ENCODE measurements at regions not wholly inside any gene's neighbourhood (a gene's known extent, or its start where the extent isn't known, plus 50 kb on each side); places are given as distances from the start of the nearest gene placed in this dataset.

DNA sequence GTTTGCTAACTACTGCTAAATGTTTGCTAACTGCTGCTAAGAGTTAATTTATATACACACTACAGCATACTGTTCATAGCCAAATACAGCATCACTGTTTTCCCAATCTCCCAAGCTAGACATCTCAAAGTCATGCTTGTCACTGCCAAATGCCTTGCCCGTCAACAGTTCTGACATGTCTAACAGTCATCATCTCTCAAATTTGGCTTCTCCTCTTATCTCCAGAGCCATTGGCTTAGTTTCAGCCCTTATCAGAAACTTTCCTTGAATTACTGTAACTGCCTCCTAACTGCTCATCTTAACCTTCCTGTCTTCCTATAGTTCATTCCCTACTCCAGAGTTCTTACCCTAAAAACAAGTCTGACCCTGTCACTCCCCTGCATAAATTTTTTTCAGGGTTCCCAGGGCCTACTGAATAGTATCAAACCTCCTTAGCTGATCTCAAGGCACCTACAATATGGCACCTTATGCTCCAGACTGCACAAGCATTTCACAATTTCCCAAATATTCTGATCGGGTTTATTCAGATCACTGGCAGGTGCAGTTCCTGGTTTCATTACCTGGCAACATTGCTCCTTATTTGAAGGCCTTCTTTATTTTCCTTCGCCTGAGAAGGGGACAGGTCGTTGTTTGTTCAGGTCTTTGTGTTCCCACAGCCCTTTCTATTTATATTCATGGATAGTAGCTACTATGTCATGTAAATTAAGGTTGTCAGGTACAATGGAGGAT, 55.9 kb upstream of the ANKRD55 start (continued):
- TF ChIP-seq, protein P1, sequence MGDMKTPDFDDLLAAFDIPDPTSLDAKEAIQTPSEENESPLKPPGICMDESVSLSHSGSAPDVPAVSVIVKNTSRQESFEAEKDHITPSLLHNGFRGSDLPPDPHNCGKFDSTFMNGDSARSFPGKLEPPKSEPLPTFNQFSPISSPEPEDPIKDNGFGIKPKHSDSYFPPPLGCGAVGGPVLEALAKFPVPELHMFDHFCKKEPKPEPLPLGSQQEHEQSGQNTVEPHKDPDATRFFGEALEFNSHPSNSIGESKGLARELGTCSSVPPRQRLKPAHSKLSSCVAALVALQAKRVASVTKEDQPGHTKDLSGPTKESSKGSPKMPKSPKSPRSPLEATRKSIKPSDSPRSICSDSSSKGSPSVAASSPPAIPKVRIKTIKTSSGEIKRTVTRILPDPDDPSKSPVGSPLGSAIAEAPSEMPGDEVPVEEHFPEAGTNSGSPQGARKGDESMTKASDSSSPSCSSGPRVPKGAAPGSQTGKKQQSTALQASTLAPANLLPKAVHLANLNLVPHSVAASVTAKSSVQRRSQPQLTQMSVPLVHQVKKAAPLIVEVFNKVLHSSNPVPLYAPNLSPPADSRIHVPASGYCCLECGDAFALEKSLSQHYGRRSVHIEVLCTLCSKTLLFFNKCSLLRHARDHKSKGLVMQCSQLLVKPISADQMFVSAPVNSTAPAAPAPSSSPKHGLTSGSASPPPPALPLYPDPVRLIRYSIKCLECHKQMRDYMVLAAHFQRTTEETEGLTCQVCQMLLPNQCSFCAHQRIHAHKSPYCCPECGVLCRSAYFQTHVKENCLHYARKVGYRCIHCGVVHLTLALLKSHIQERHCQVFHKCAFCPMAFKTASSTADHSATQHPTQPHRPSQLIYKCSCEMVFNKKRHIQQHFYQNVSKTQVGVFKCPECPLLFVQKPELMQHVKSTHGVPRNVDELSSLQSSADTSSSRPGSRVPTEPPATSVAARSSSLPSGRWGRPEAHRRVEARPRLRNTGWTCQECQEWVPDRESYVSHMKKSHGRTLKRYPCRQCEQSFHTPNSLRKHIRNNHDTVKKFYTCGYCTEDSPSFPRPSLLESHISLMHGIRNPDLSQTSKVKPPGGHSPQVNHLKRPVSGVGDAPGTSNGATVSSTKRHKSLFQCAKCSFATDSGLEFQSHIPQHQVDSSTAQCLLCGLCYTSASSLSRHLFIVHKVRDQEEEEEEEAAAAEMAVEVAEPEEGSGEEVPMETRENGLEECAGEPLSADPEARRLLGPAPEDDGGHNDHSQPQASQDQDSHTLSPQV (IDR thresholded peaks at IDR 0.05): peak; percentile 50
- TF ChIP-seq HCFC1 (IDR thresholded peaks at IDR 0.05; ENCODE audit: low read depth, low read length): no peak
- TF ChIP-seq, protein P2, sequence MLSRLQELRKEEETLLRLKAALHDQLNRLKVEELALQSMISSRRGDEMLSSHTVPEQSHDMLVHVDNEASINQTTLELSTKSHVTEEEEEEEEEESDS (CRISPR knock-in tag; IDR thresholded peaks at IDR 0.05): no peak
- TF ChIP-seq ATF1 (CRISPR knock-in tag; IDR thresholded peaks at IDR 0.05): no peak
- TF ChIP-seq ATF1 (tag; IDR thresholded peaks at IDR 0.05): peak; percentile 52; the same call in 1 of the 2 replicates
- peak; percentile 78 for TF ChIP-seq BRD9 (IDR thresholded peaks at IDR 0.05; ENCODE audit: low read depth, partially characterized antibody)
- peak in 1 of 2 experiments; percentile 91; a peak in 2 of 4 replicates for TF ChIP-seq RCOR1 (IDR thresholded peaks at IDR 0.05; ENCODE audit: borderline replicate concordance in 1 of 2, low read depth in 2 of 2, low read length in 2 of 2)
- TF ChIP-seq, protein P3, sequence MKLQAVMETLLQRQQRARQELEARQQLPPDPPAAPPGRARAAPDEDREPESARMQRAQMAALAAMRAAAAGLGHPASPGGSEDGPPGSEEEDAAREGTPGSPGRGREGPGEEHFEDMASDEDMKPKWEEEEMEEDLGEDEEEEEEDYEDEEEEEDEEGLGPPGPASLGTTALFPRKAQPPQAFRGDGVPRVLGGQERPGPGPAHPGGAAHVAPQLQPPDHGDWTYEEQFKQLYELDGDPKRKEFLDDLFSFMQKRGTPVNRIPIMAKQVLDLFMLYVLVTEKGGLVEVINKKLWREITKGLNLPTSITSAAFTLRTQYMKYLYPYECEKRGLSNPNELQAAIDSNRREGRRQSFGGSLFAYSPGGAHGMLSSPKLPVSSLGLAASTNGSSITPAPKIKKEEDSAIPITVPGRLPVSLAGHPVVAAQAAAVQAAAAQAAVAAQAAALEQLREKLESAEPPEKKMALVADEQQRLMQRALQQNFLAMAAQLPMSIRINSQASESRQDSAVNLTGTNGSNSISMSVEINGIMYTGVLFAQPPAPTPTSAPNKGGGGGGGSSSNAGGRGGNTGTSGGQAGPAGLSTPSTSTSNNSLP (IDR thresholded peaks at IDR 0.05; ENCODE audit: borderline replicate concordance, low read depth, low read length): peak; percentile 79; the same call in 1 of the 2 replicates
- TF ChIP-seq, protein P4, sequence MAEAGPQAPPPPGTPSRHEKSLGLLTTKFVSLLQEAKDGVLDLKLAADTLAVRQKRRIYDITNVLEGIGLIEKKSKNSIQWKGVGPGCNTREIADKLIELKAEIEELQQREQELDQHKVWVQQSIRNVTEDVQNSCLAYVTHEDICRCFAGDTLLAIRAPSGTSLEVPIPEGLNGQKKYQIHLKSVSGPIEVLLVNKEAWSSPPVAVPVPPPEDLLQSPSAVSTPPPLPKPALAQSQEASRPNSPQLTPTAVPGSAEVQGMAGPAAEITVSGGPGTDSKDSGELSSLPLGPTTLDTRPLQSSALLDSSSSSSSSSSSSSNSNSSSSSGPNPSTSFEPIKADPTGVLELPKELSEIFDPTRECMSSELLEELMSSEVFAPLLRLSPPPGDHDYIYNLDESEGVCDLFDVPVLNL (CRISPR knock-in tag; IDR thresholded peaks at IDR 0.05; ENCODE audit: low read depth): no peak
- TF ChIP-seq, protein P5, sequence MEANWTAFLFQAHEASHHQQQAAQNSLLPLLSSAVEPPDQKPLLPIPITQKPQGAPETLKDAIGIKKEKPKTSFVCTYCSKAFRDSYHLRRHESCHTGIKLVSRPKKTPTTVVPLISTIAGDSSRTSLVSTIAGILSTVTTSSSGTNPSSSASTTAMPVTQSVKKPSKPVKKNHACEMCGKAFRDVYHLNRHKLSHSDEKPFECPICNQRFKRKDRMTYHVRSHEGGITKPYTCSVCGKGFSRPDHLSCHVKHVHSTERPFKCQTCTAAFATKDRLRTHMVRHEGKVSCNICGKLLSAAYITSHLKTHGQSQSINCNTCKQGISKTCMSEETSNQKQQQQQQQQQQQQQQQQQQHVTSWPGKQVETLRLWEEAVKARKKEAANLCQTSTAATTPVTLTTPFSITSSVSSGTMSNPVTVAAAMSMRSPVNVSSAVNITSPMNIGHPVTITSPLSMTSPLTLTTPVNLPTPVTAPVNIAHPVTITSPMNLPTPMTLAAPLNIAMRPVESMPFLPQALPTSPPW (CRISPR knock-in tag; IDR thresholded peaks at IDR 0.05): no peak
- TF ChIP-seq GATA2 (CRISPR knock-in tag; IDR thresholded peaks at IDR 0.05): peak; percentile 62
- peak; percentile 71; the same call in 1 of the 2 replicates for TF ChIP-seq TRIM28 (IDR thresholded peaks at IDR 0.05)
- TF ChIP-seq, protein P6, sequence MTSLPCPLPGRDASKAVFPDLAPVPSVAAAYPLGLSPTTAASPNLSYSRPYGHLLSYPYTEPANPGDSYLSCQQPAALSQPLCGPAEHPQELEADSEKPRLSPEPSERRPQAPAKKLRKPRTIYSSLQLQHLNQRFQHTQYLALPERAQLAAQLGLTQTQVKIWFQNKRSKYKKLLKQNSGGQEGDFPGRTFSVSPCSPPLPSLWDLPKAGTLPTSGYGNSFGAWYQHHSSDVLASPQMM (CRISPR knock-in tag; IDR thresholded peaks at IDR 0.05): no peak
- TF ChIP-seq BRCA1 (IDR thresholded peaks at IDR 0.05): no peak
- TF ChIP-seq BRCA1 (CRISPR knock-in tag; IDR thresholded peaks at IDR 0.05): no peak
- TF ChIP-seq KDM1A (IDR thresholded peaks at IDR 0.05): peak; percentile 64 to 65
- TF ChIP-seq SOX6 (IDR thresholded peaks at IDR 0.05): peak; percentile 58
- TF ChIP-seq, protein P7, sequence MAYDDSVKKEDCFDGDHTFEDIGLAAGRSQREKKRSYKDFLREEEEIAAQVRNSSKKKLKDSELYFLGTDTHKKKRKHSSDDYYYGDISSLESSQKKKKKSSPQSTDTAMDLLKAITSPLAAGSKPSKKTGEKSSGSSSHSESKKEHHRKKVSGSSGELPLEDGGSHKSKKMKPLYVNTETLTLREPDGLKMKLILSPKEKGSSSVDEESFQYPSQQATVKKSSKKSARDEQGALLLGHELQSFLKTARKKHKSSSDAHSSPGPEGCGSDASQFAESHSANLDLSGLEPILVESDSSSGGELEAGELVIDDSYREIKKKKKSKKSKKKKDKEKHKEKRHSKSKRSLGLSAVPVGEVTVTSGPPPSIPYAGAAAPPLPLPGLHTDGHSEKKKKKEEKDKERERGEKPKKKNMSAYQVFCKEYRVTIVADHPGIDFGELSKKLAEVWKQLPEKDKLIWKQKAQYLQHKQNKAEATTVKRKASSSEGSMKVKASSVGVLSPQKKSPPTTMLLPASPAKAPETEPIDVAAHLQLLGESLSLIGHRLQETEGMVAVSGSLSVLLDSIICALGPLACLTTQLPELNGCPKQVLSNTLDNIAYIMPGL (CRISPR knock-in tag; IDR thresholded peaks at IDR 0.05): no peak

Data from K562 (cell line).